GM13976 (cell line): ENCODE measurements at regions not wholly inside any gene's neighbourhood (a gene's known extent, or its start where the extent isn't known, plus 50 kb on each side); places are given as distances from the start of the nearest gene placed in this dataset.

Experiments
- DNase-seq: peaks from one replicate; pipeline ENCODE4 v3.0.0; 2012; ENCODE audit warnings: low spot score
- CTCF ChIP-seq: IDR thresholded peaks from 2 replicates; pipeline ENCODE4 v1.5.1; 2012; ENCODE audit warnings: borderline replicate concordance, mild to moderate bottlenecking; ENCODE audit not compliant: insufficient read depth; ENCODE audit errors: extremely low read depth, missing control alignments, control extremely low read depth
- in situ Hi-C: fragments of 300-500 bp; cut with MboI; formaldehyde crosslinking; loops from one replicate; pipeline ENCODE4 v1.12.0; 2022; ENCODE audit warnings: low sequenced_read_pairs, mixed read lengths, inconsistent platforms; ENCODE audit not compliant: unreplicated experiment

- in situ Hi-C loops = no loop called here
- no peak for TF ChIP-seq CTCF
- no peak for DNase-seq
Measured at GRCh38 chr18:25701821-25702220, 349.9 kb upstream of the ZNF521 start.

- no peak for TF ChIP-seq CTCF
- DNase-seq = no peak
- in situ Hi-C loops = no loop called here
Measured at GRCh38 chr18:25686960-25687500, 335.1 kb upstream of the ZNF521 start.

- in situ Hi-C loops = no loop called here
- DNase-seq = no peak
- no peak for TF ChIP-seq CTCF
Measured at GRCh38 chr18:25685088-25685487, 333.1 kb upstream of the ZNF521 start.

- in situ Hi-C loops = no loop called here
Measured at GRCh38 chr18:25679491-25679890, 327.5 kb upstream of the ZNF521 start.

GRCh38 chr18:25678221-25678620 is 326.3 kb upstream of the ZNF521 start:
- in situ Hi-C loops = no loop called here
- DNase-seq = peak; percentile 20
- no peak for TF ChIP-seq CTCF

More at GRCh38 chr18:25679491-25679890, 327.5 kb upstream of the ZNF521 start:
- TF ChIP-seq CTCF = no peak
- no peak for DNase-seq

GRCh38 chr18:25675123-25675850 is 323.3 kb upstream of the ZNF521 start:
- in situ Hi-C loops = no loop called here
- no peak for DNase-seq
- TF ChIP-seq CTCF = no peak
